Testis (tissue), 2 donors: ENCODE measurements at regions not wholly inside any gene's neighbourhood (a gene's known extent, or its start where the extent isn't known, plus 50 kb on each side); places are given as distances from the start of the nearest gene placed in this dataset.

Source experiments
- DNase-seq: peaks from one replicate; pipeline ENCODE4 v3.0.0-alpha.2; 2019
- H3K27ac ChIP-seq, 2 donors: fragments of 200-600 bp; sonication (generic); one replicate each; pipeline ENCODE4 v1.5.1; 2019
- H3K27me3 ChIP-seq: fragments of 200-600 bp; sonication (generic); one replicate; pipeline ENCODE4 v1.5.1; 2019
- H3K36me3 ChIP-seq: fragments of 200-600 bp; sonication (generic); one replicate; pipeline ENCODE4 v1.5.1; 2017; ENCODE audit warnings: low read depth; ENCODE audit errors: missing control alignments
- H3K4me1 ChIP-seq: fragments of 200-600 bp; sonication (generic); one replicate; pipeline ENCODE4 v1.5.1; 2019
- H3K4me3 ChIP-seq, 2 donors: fragments of 200-600 bp; sonication (generic); one replicate each; pipeline ENCODE4 v1.5.1; 2017 to 2019
- H3K9me3 ChIP-seq: fragments of 200-600 bp; sonication (generic); one replicate; pipeline ENCODE4 v1.5.1; 2017
- POLR2A ChIP-seq: fragments of 450-650 bp; IDR thresholded peaks from one replicate; pipeline ENCODE4 v1.6.1; 2017; ENCODE audit warnings: antibody characterized with exemption, mild to moderate bottlenecking, moderate library complexity
- WGBS, 2 donors: methylation state at CpG; one replicate each; pipeline ENCODE4 v1.1.5; 2018; 5-methylcytosine and 5-hydroxymethylcytosine counted together
- intact Hi-C: fragments of 100-400 bp; cut with DNase I; formaldehyde crosslinking; loops from one replicate; pipeline ENCODE4 v1.15.1; 2023; ENCODE audit warnings: low total_unique reads
- TF ChIP-seq, protein P1 (sequence below), 3 experiments: fragments of 450-650 bp in 2 of 3; fragments of 200-600 bp in 1 of 3; sonication (generic) in 1 of 3; IDR thresholded peaks; one replicate each; pipeline ENCODE4 v1.5.1; 2016 to 2019; ENCODE audit warnings: antibody characterized with exemption in 3 of 3, mild to moderate bottlenecking in 2 of 3, moderate library complexity in 1 of 3

GRCh38 chr12:115255962-115256361 is 572.0 kb upstream of the TBX3 start:
- no peaks in the 10 kb centered on the region for H3K36me3 ChIP-seq
- WGBS, 2 donors = 90 to 93% methylated on average over 5 of the region's 5 CpGs
- TF ChIP-seq, protein P1, sequence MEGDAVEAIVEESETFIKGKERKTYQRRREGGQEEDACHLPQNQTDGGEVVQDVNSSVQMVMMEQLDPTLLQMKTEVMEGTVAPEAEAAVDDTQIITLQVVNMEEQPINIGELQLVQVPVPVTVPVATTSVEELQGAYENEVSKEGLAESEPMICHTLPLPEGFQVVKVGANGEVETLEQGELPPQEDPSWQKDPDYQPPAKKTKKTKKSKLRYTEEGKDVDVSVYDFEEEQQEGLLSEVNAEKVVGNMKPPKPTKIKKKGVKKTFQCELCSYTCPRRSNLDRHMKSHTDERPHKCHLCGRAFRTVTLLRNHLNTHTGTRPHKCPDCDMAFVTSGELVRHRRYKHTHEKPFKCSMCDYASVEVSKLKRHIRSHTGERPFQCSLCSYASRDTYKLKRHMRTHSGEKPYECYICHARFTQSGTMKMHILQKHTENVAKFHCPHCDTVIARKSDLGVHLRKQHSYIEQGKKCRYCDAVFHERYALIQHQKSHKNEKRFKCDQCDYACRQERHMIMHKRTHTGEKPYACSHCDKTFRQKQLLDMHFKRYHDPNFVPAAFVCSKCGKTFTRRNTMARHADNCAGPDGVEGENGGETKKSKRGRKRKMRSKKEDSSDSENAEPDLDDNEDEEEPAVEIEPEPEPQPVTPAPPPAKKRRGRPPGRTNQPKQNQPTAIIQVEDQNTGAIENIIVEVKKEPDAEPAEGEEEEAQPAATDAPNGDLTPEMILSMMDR (IDR thresholded peaks at IDR 0.05) = no peak
- TF ChIP-seq POLR2A = no peak

DNA sequence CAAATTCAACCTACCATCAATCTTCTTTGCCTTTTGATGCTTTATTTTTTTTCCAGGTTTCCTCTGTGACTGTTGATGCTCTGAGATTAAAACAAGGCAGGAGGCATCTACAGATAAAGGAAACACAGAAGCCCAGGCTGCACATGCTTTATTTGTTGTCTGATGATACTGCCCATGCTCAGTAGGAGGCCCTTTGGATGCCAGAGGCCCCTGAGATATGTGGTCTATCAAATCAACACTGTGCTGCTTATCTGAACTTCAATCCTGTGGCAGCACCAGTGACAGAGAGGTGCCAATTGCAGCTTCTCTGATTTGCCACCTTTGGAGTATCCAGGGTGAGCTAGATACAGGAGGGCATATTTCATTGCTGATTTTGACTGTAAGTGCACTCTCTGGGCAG is 571.3 kb upstream of the TBX3 start:
- intact Hi-C loops = no loop called here
- no peaks in the 10 kb centered on the region for H3K4me1 ChIP-seq
- H3K9me3 ChIP-seq = no peaks in the 10 kb centered on the region

More at GRCh38 chr12:115255962-115256361, 572.0 kb upstream of the TBX3 start:
- Histone ChIP-seq H3K4me1 (no peaks in the 10 kb centered on the region), H3K4me3 (no peak overlapping the region), H3K27me3 (no peaks in the 10 kb centered on the region), H3K9me3 (no peaks in the 10 kb centered on the region), H3K27ac (no peak overlapping the region)
- DNase-seq = no peak
- intact Hi-C loops = no loop called here

DNA sequence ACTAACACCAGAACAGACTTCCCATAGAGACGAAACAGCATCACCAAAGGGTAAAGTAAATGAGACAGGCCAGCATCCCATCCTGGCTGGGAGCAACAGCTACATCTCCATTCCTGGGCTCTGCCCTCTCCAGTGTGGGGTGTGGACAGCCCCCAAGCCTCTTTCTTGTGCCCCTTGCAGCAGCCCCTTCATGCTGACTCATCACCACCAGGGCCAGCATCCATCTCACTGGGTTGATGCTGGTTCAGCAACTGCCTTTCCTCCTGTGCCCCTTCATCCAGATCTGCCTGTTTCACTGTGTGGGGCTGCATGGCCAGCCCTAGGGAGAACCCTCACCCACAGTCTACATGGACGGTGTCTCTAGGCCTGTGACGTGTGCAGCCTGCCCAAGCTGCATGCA is 569.1 kb upstream of the TBX3 start:
- intact Hi-C loops = no loop called here
- TF ChIP-seq, protein P1 (IDR thresholded peaks at IDR 0.05) = no peak
- no peak for TF ChIP-seq POLR2A
- 78 to 100% methylated on average over 3 of the region's 3 CpGs for WGBS, 2 donors
- Histone ChIP-seq H3K9me3 (no peaks in the 10 kb centered on the region), H3K4me3 (no peak overlapping the region), H3K27me3 (no peaks in the 10 kb centered on the region), H3K4me1 (no peaks in the 10 kb centered on the region), H3K27ac (no peak overlapping the region), H3K36me3 (no peaks in the 10 kb centered on the region)
- no peak for DNase-seq

More for the DNA sequence above, 571.3 kb upstream of the TBX3 start:
- Histone ChIP-seq H3K4me3 (no peak overlapping the region), H3K27me3 (no peaks in the 10 kb centered on the region), H3K27ac (no peak overlapping the region), H3K36me3 (no peaks in the 10 kb centered on the region)
- DNase-seq = no peak
- TF ChIP-seq, protein P1 (IDR thresholded peaks at IDR 0.05) = no peak
- TF ChIP-seq POLR2A = no peak

GRCh38 chr12:115251727-115252126 is 567.8 kb upstream of the TBX3 start:
- Histone ChIP-seq H3K36me3 (no peaks in the 10 kb centered on the region), H3K27ac (no peak overlapping the region), H3K27me3 (no peaks in the 10 kb centered on the region), H3K4me3 (no peak overlapping the region), H3K9me3 (no peaks in the 10 kb centered on the region), H3K4me1 (no peaks in the 10 kb centered on the region)
- intact Hi-C loops = no loop called here
- TF ChIP-seq POLR2A = no peak
- TF ChIP-seq, protein P1 (IDR thresholded peaks at IDR 0.05) = no peak
- 83% methylated on average over 6 of the region's 6 CpGs for WGBS, 2 donors
- no peak for DNase-seq

DNA sequence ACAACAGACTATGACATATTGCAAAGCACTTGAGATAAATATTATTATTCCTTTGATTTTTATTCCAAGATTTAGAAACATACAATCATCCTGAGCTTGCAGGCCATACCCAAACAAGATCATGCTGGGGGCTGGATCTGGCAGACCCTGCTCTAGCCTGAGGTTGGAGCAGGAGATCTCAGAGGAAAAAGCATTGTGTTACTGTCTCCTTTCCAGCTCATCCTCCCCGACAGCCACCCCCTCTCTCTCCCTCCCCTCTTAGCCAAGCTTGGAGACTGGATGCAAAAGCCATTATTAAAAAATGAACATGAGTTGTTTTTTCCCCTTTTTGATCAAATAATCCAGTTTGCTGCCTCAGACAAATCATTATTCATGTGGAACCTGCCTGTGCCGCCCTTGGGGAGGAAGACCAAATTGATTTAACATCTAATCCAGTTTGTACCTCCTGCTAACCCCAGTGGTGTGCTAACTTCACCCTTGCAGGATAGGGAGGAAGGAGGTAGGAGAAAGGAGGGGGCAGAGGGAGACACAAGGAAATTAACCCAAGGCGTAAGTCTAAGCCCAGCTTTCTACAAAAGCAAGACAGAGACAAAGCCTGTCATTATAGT is 565.8 kb upstream of the TBX3 start:
- Histone ChIP-seq H3K27me3 (no peaks in the 10 kb centered on the region), H3K4me1 (no peaks in the 10 kb centered on the region), H3K36me3 (no peaks in the 10 kb centered on the region), H3K9me3 (no peaks in the 10 kb centered on the region), H3K4me3 (no peak overlapping the region), H3K27ac (no peak overlapping the region)
- intact Hi-C loops = no loop called here
- TF ChIP-seq POLR2A = no peak
- WGBS, 2 donors = 78 to 80% methylated on average over 3 of the region's 3 CpGs
- no peak for DNase-seq
